Naive thymus-derived CD8-positive, alpha-beta T cell (primary cell): ENCODE measurements at regions not wholly inside any gene's neighbourhood (a gene's known extent, or its start where the extent isn't known, plus 50 kb on each side); places are given as distances from the start of the nearest gene placed in this dataset.

ENCODE experiments used
- ATAC-seq, 2 donors: fragments of 150-1000 bp; cut with Tn5 transposase in 1 of 2; sonication (Bioruptor Pico), chemical (Tn5 transposase) in 1 of 2; 1 replicate in 1 of 2; 2 replicates in 1 of 2; pipeline ENCODE4 v1.10.0; 2021; ENCODE audit warnings: mild to moderate bottlenecking in 2 of 2, moderate library complexity in 2 of 2
- POLR2A ChIA-PET: fragments of 350-600 bp; sonication (Branson Sonifier 250); formaldehyde crosslinking; loops from one replicate; lab custom pipeline; 2021; ENCODE audit warnings: antibody characterized with exemption; lab: Charles Lee
- DNase-seq, 10 donors: peaks; one replicate each; pipeline versions ENCODE4 v3.0.0 to v3.0.0-alpha.2; 2020 to 2022
- H3K27ac Mint-ChIP-seq, 10 donors: one replicate each; pipeline ENCODE4 v1.8.0; 2020 to 2022; ENCODE audit warnings: mild to moderate bottlenecking in 10 of 10, mixed read lengths in 10 of 10, moderate library complexity in 4 of 10, inconsistent platforms in 1 of 10
- H3K27me3 Mint-ChIP-seq, 5 donors: one replicate each; pipeline ENCODE4 v1.8.0; 2021 to 2022; ENCODE audit warnings: mixed read lengths in 5 of 5
- H3K36me3 Mint-ChIP-seq, 3 donors: one replicate each; pipeline ENCODE4 v1.8.0; 2020 to 2022; ENCODE audit warnings: mixed read lengths in 3 of 3, mild to moderate bottlenecking in 2 of 3, inconsistent platforms in 1 of 3
- H3K4me1 Mint-ChIP-seq, 4 donors: one replicate each; pipeline ENCODE4 v1.8.0; 2021 to 2022; ENCODE audit warnings: mixed read lengths in 4 of 4
- H3K4me3 Mint-ChIP-seq, 10 donors: one replicate each; pipeline ENCODE4 v1.8.0; 2020 to 2022; ENCODE audit warnings: mild to moderate bottlenecking in 10 of 10, mixed read lengths in 10 of 10, moderate library complexity in 6 of 10, inconsistent platforms in 1 of 10
- H3K9me3 Mint-ChIP-seq, 9 donors: one replicate each; pipeline ENCODE4 v1.8.0; 2020 to 2022; ENCODE audit warnings: mixed read lengths in 9 of 9, mild to moderate bottlenecking in 3 of 9, inconsistent platforms in 1 of 9, moderate library complexity in 1 of 9

GRCh38 chr17:427327-427726, 74.7 kb upstream of the RPH3AL start:
- peaks cover 4 to 26% (median 14%) of the 10 kb centered on the region in 4 donors for H3K4me1 Mint-ChIP-seq
- POLR2A ChIA-PET = interaction anchor here (1.4 to 1.5 kb wide), 2 partner anchors 8 to 15 kb away, joined by 4 read pairs; no protein-coding TSS in a partner anchor
- no peaks in the 10 kb centered on the region for H3K27me3 Mint-ChIP-seq
- peak overlapping the region in 1 of 10 donors; percentile 36 for H3K4me3 Mint-ChIP-seq
- ATAC-seq (peak in 1 of 2 donors; percentile 54), DNase-seq (peak in 1 of 10 donors; percentile 13)
- peak overlapping the region in 1 of 10 donors; percentile 29 for H3K27ac Mint-ChIP-seq
- H3K36me3 Mint-ChIP-seq = no peaks in the 10 kb centered on the region
- H3K9me3 Mint-ChIP-seq = peaks cover 0 to 7% (median 0%) of the 10 kb centered on the region in 9 donors

- peak overlapping the region in 1 of 10 donors; percentile 48 for H3K27ac Mint-ChIP-seq
- H3K9me3 Mint-ChIP-seq = peaks cover 0 to under 1% (median 0%) of the 10 kb centered on the region in 9 donors
- POLR2A ChIA-PET = interaction anchor here (1.2 to 1.5 kb wide), 2 partner anchors 10 to 24 kb away, joined by 3 to 8 read pairs; no protein-coding TSS in a partner anchor
- DNase-seq (no peak), ATAC-seq (no peak)
- no peak overlapping the region for H3K4me3 Mint-ChIP-seq
- peaks cover 31 to 63% (median 47%) of the 10 kb centered on the region in 4 donors for H3K4me1 Mint-ChIP-seq
- no peaks in the 10 kb centered on the region for H3K27me3 Mint-ChIP-seq
- no peaks in the 10 kb centered on the region for H3K36me3 Mint-ChIP-seq
Measured at GRCh38 chr17:422196-422930, 69.8 kb upstream of the RPH3AL start.

- DNase-seq = no peak
- Mint-ChIP-seq H3K36me3 (no peaks in the 10 kb centered on the region), H3K4me3 (peak overlapping the region in 7 of 10 donors; percentile 12 to 62 (median 26)), H3K4me1 (peaks cover 33 to 72% (median 59%) of the 10 kb centered on the region in 4 donors), H3K27ac (peak overlapping the region in 6 of 10 donors; percentile 22 to 93 (median 73)), H3K9me3 (no peaks in the 10 kb centered on the region), H3K27me3 (no peaks in the 10 kb centered on the region)
- ATAC-seq = no peak
- POLR2A ChIA-PET = interaction anchor here (1.2 to 5.7 kb wide), 2 partner anchors 26 to 70 kb away, joined by 3 to 46 read pairs; no protein-coding TSS in a partner anchor
Measured at GRCh38 chr17:420479-421175, 68.0 kb upstream of the RPH3AL start.

GRCh38 chr17:419073-419735, 66.6 kb upstream of the RPH3AL start:
- peak overlapping the region; percentile 92 to 99 (median 96) for H3K27ac Mint-ChIP-seq
- H3K36me3 Mint-ChIP-seq = peaks cover 0 to 2% (median 0%) of the 10 kb centered on the region in 3 donors
- ATAC-seq (peak; percentile 73 to 81), DNase-seq (peak in 9 of 10 donors; percentile 33 to 85 (median 79))
- H3K9me3 Mint-ChIP-seq = no peaks in the 10 kb centered on the region
- POLR2A ChIA-PET = interaction anchor here (0.6 to 5.7 kb wide), 5 partner anchors 8 to 296 kb away, joined by 3 to 46 read pairs (median 4); partner anchors contain the start of gene VPS53
- no peaks in the 10 kb centered on the region for H3K27me3 Mint-ChIP-seq
- peak overlapping the region; percentile 13 to 88 (median 64) for H3K4me3 Mint-ChIP-seq
- H3K4me1 Mint-ChIP-seq = peaks cover 43 to 84% (median 69%) of the 10 kb centered on the region in 4 donors

GRCh38 chr17:418421-418751, 65.8 kb upstream of the RPH3AL start:
- H3K4me3 Mint-ChIP-seq = peak overlapping the region; percentile 55 to 92 (median 84)
- no peaks in the 10 kb centered on the region for H3K27me3 Mint-ChIP-seq
- POLR2A ChIA-PET = interaction anchor here (0.7 to 5.7 kb wide), 3 partner anchors 24 to 82 kb away, joined by 3 to 46 read pairs (median 16); no protein-coding TSS in a partner anchor
- peaks cover 0 to 2% (median 0%) of the 10 kb centered on the region in 3 donors for H3K36me3 Mint-ChIP-seq
- ATAC-seq (peak; percentile 74 to 81), DNase-seq (peak in 8 of 10 donors; percentile 54 to 78 (median 69))
- peak overlapping the region; percentile 83 to 99 (median 96) for H3K27ac Mint-ChIP-seq
- no peaks in the 10 kb centered on the region for H3K9me3 Mint-ChIP-seq
- H3K4me1 Mint-ChIP-seq = peaks cover 47 to 86% (median 73%) of the 10 kb centered on the region in 4 donors

- peak overlapping the region; percentile 55 to 92 (median 85) for H3K4me3 Mint-ChIP-seq
- peaks cover 0 to 2% (median 0%) of the 10 kb centered on the region in 3 donors for H3K36me3 Mint-ChIP-seq
- H3K27ac Mint-ChIP-seq = peak overlapping the region; percentile 83 to 99 (median 96)
- H3K27me3 Mint-ChIP-seq = no peaks in the 10 kb centered on the region
- DNase-seq (peak in 1 of 10 donors; percentile 2), ATAC-seq (no peak)
- H3K4me1 Mint-ChIP-seq = peaks cover 51 to 86% (median 77%) of the 10 kb centered on the region in 4 donors
- no peaks in the 10 kb centered on the region for H3K9me3 Mint-ChIP-seq
- POLR2A ChIA-PET = interaction anchor here (0.7 to 5.7 kb wide), 3 partner anchors 25 to 82 kb away, joined by 3 to 46 read pairs (median 16); no protein-coding TSS in a partner anchor
Measured at GRCh38 chr17:417691-418420, 65.2 kb upstream of the RPH3AL start.

- POLR2A ChIA-PET = interaction anchor here (0.7 to 5.7 kb wide), 6 partner anchors 23 to 365 kb away, joined by 3 to 46 read pairs (median 4); partner anchors contain the start of gene GLOD4
- H3K27ac Mint-ChIP-seq = peak overlapping the region; percentile 83 to 99 (median 96)
- peak overlapping the region; percentile 73 to 92 (median 87) for H3K4me3 Mint-ChIP-seq
- H3K27me3 Mint-ChIP-seq = no peaks in the 10 kb centered on the region
- ATAC-seq (peak; percentile 28 to 30), DNase-seq (peak in 5 of 10 donors; percentile 26 to 53 (median 49))
- no peaks in the 10 kb centered on the region for H3K9me3 Mint-ChIP-seq
- peaks cover 49 to 88% (median 82%) of the 10 kb centered on the region in 4 donors for H3K4me1 Mint-ChIP-seq
- H3K36me3 Mint-ChIP-seq = peaks cover 0 to 2% (median 0%) of the 10 kb centered on the region in 3 donors
Measured at GRCh38 chr17:416293-417206, 63.9 kb upstream of the RPH3AL start.

GRCh38 chr17:413706-414380, 61.2 kb upstream of the RPH3AL start:
- ATAC-seq = no peak
- H3K27me3 Mint-ChIP-seq = peaks cover 0 to 7% (median 0%) of the 10 kb centered on the region in 5 donors
- POLR2A ChIA-PET = interaction anchor here (1.4 kb wide), 1 partner anchor 24 kb away, joined by 3 read pairs; no protein-coding TSS in a partner anchor
- peak overlapping the region; percentile 60 to 96 (median 84) for H3K4me3 Mint-ChIP-seq
- H3K9me3 Mint-ChIP-seq = peaks cover 0 to 5% (median 0%) of the 10 kb centered on the region in 9 donors
- peaks cover 59 to 91% (median 86%) of the 10 kb centered on the region in 4 donors for H3K4me1 Mint-ChIP-seq
- DNase-seq = no peak
- H3K27ac Mint-ChIP-seq = peak overlapping the region; percentile 53 to 98 (median 88)
- H3K36me3 Mint-ChIP-seq = peaks cover 0 to 4% (median 0%) of the 10 kb centered on the region in 3 donors

GRCh38 chr17:413016-413350, 60.4 kb upstream of the RPH3AL start:
- DNase-seq (peak in 1 of 10 donors; percentile 16), ATAC-seq (no peak)
- POLR2A ChIA-PET = interaction anchor here (1.3 to 1.9 kb wide), 5 partner anchors 9 to 287 kb away, joined by 4 to 18 read pairs (median 8); no protein-coding TSS in a partner anchor

More at GRCh38 chr17:413016-413350, 60.4 kb upstream of the RPH3AL start:
- Mint-ChIP-seq H3K36me3 (peaks cover 0 to 4% (median 0%) of the 10 kb centered on the region in 3 donors), H3K27ac (peak overlapping the region; percentile 57 to 99 (median 95)), H3K4me1 (peaks cover 54 to 83% (median 78%) of the 10 kb centered on the region in 4 donors), H3K4me3 (peak overlapping the region; percentile 69 to 99 (median 86)), H3K27me3 (peaks cover 0 to 7% (median 0%) of the 10 kb centered on the region in 5 donors), H3K9me3 (peaks cover 0 to 5% (median 0%) of the 10 kb centered on the region in 9 donors)
